ENCODE measurements at regions not wholly inside any gene's neighbourhood (a gene's known extent, or its start where the extent isn't known, plus 50 kb on each side); places are given as distances from the start of the nearest gene placed in this dataset.

GRCh38 chr1:217311766-217312165 lies 319.1 kb downstream of the GPATCH2 start:
- TF ChIP-seq CTCF (IDR thresholded peaks at IDR 0.05; ENCODE audit: insufficient read depth, low read depth, low read length) (peak; percentile 17), EZH2 (IDR thresholded peaks at IDR 0.05; ENCODE audit: insufficient read depth, low read length) (no peak)
